IMR-90 (cell line): ENCODE measurements at regions not wholly inside any gene's neighbourhood (a gene's known extent, or its start where the extent isn't known, plus 50 kb on each side); places are given as distances from the start of the nearest gene placed in this dataset.

Source experiments
- ATAC-seq: fragments of 200-7000 bp; cut with Tn5 transposase; 2 replicates; pipeline ENCODE4 v1.9.1; 2020; ENCODE audit warnings: low read depth, mild to moderate bottlenecking, moderate library complexity
- BruUV-seq: library from RNA; stranded (reverse); fragments of 400-500 nt; replicated peaks from 2 replicates; lab custom pipeline; 2021; lab: Mats Ljungman, UMichigan
- CTCF ChIA-PET: fragments of 300-600 bp; formaldehyde crosslinking; extraction: SDS; loops from one replicate; lab custom pipeline; 2021; ENCODE audit warnings: antibody characterized with exemption; lab: Yijun Ruan, JAX
- POLR2A ChIA-PET: fragments of 300-600 bp; sonication (Branson Sonifier 250); formaldehyde crosslinking; loops from one replicate; lab custom pipeline; 2022; ENCODE audit warnings: antibody characterized with exemption; ENCODE audit not compliant: unreplicated experiment; lab: Charles Lee
- DNase-seq: peaks from one replicate; pipeline ENCODE4 v3.0.0; 2013
- H2AFZ ChIP-seq: replicated peaks from 2 replicates; pipeline ENCODE3; 2013; ENCODE audit warnings: low read length, mild to moderate bottlenecking; ENCODE audit not compliant: poor library complexity
- H2AK5ac ChIP-seq: 2 replicates; pipeline ENCODE4 v1.6.1; 2013; ENCODE audit warnings: low read depth, low read length, inconsistent platforms
- H2AK9ac ChIP-seq: replicated peaks from 2 replicates; pipeline ENCODE3; 2013; ENCODE audit warnings: mild to moderate bottlenecking, low read depth, low read length, moderate library complexity; ENCODE audit not compliant: poor library complexity
- H2BK120ac ChIP-seq: 2 replicates; pipeline ENCODE4 v1.6.1; 2013; ENCODE audit warnings: low read depth, low read length, inconsistent platforms
- H2BK15ac ChIP-seq: 3 replicates; pipeline ENCODE4 v1.6.1; 2013; ENCODE audit warnings: low read depth, low read length, inconsistent platforms
- H2BK20ac ChIP-seq: 2 replicates; pipeline ENCODE4 v1.6.1; 2013; ENCODE audit warnings: low read depth, mild to moderate bottlenecking, inconsistent platforms, low read length, moderate library complexity
- H2BK5ac ChIP-seq: 2 replicates; pipeline ENCODE4 v1.6.1; 2013; ENCODE audit warnings: mild to moderate bottlenecking, low read depth, low read length, inconsistent platforms; ENCODE audit not compliant: poor library complexity, severe bottlenecking
- H3K14ac ChIP-seq: replicated peaks from 2 replicates; pipeline ENCODE4 v1.6.1; 2013; ENCODE audit warnings: low read depth, low read length, inconsistent platforms
- H3K18ac ChIP-seq: 2 replicates; pipeline ENCODE4 v1.6.1; 2013; ENCODE audit warnings: low read depth, low read length, control low read depth
- H3K23ac ChIP-seq: 2 replicates; pipeline ENCODE4 v1.6.1; 2013; ENCODE audit warnings: low read depth, low read length, inconsistent platforms
- H3K27ac ChIP-seq: 2 replicates; pipeline ENCODE4 v1.5.1; 2013; ENCODE audit warnings: mild to moderate bottlenecking, control low read depth, low read length; ENCODE audit not compliant: insufficient read depth
- H3K27me3 ChIP-seq: 2 replicates; pipeline ENCODE4 v1.6.1; 2013; ENCODE audit warnings: low read length; ENCODE audit not compliant: control insufficient read depth, insufficient read depth
- H3K36me3 ChIP-seq: 2 replicates; pipeline ENCODE4 v1.6.1; 2013; ENCODE audit warnings: low read length, mixed read lengths; ENCODE audit not compliant: control insufficient read depth, insufficient read depth
- H3K4ac ChIP-seq: 2 replicates; pipeline ENCODE4 v1.6.1; 2013; ENCODE audit warnings: low read depth, low read length, inconsistent platforms
- H3K4me1 ChIP-seq: 2 replicates; pipeline ENCODE4 v1.6.1; 2013; ENCODE audit warnings: low read length, mixed read lengths; ENCODE audit not compliant: control insufficient read depth, insufficient read depth
- H3K4me2 ChIP-seq: 2 replicates; pipeline ENCODE4 v1.6.1; 2013; ENCODE audit warnings: low read depth, mild to moderate bottlenecking, control low read depth, low read length, moderate library complexity
- H3K4me3 ChIP-seq: 2 replicates; pipeline ENCODE4 v1.5.1; 2013; ENCODE audit warnings: low read depth, mild to moderate bottlenecking, control low read depth, low read length, moderate library complexity; ENCODE audit not compliant: insufficient read depth
- H3K56ac ChIP-seq: 2 replicates; pipeline ENCODE4 v1.6.1; 2013; ENCODE audit warnings: low read length, inconsistent platforms; ENCODE audit not compliant: insufficient read depth; ENCODE audit errors: extremely low read depth
- H3K79me1 ChIP-seq, 2 experiments: 2 replicates each; pipeline ENCODE4 v1.6.1; 2013; ENCODE audit warnings: low read length in 2 of 2, inconsistent platforms in 1 of 2, low read depth in 1 of 2
- H3K9ac ChIP-seq: 2 replicates; pipeline ENCODE4 v1.6.1; 2013; ENCODE audit warnings: low read depth, low read length, control low read depth
- H3K9me1 ChIP-seq: 2 replicates; pipeline ENCODE4 v1.6.1; 2013; ENCODE audit warnings: low read length, inconsistent platforms; ENCODE audit not compliant: insufficient read depth
- H3K9me3 ChIP-seq: 2 replicates; pipeline ENCODE4 v1.6.1; 2013; ENCODE audit warnings: low read length; ENCODE audit not compliant: control insufficient read depth, insufficient read depth
- H4K20me1 ChIP-seq: 2 replicates; pipeline ENCODE4 v1.6.1; 2013; ENCODE audit warnings: low read length, inconsistent platforms; ENCODE audit not compliant: insufficient read depth
- H4K5ac ChIP-seq: 2 replicates; pipeline ENCODE4 v1.6.1; 2013; ENCODE audit warnings: mild to moderate bottlenecking, low read depth, low read length, control low read depth
- H4K8ac ChIP-seq, 2 experiments: 2 replicates each; pipeline ENCODE4 v1.6.1; 2013; ENCODE audit warnings: low read depth in 2 of 2, low read length in 2 of 2, control low read depth in 1 of 2, inconsistent platforms in 1 of 2
- H4K91ac ChIP-seq: 2 replicates; pipeline ENCODE4 v1.6.1; 2013; ENCODE audit warnings: low read depth, low read length, inconsistent platforms; ENCODE audit not compliant: insufficient read depth
- BHLHE40 ChIP-seq: fragments of 150-350 bp; IDR thresholded peaks from 2 replicates; pipeline ENCODE4 v1.6.1; 2016; ENCODE audit warnings: mild to moderate bottlenecking, low read depth, low read length
- CEBPB ChIP-seq: IDR thresholded peaks from 2 replicates; pipeline ENCODE4 v1.6.1; 2012; ENCODE audit warnings: low read depth, low read length, improper control_type of control experiment
- CHD1 ChIP-seq: IDR thresholded peaks from 2 replicates; pipeline ENCODE4 v1.6.1; 2012; ENCODE audit warnings: low read depth, low read length, improper control_type of control experiment
- CTCF ChIP-seq: conservative IDR thresholded peaks from 2 replicates; pipeline ENCODE4 v1.5.1; 2012; ENCODE audit warnings: mild to moderate bottlenecking, low read depth, low read length, improper control_type of control experiment
- FOS ChIP-seq: fragments of 150-350 bp; IDR thresholded peaks from 2 replicates; pipeline ENCODE4 v1.6.1; 2016; ENCODE audit warnings: low read depth, low read length
- MAFK ChIP-seq: IDR thresholded peaks from 2 replicates; pipeline ENCODE4 v1.6.1; 2012; ENCODE audit warnings: low read depth, low read length, improper control_type of control experiment
- MAZ ChIP-seq: IDR thresholded peaks from 2 replicates; pipeline ENCODE4 v1.6.1; 2012; ENCODE audit warnings: low read depth, mild to moderate bottlenecking, low read length, improper control_type of control experiment, moderate library complexity, borderline replicate concordance
- MXI1 ChIP-seq: IDR thresholded peaks from 2 replicates; pipeline ENCODE4 v1.6.1; 2012; ENCODE audit warnings: low read depth, mild to moderate bottlenecking, low read length, moderate library complexity, borderline replicate concordance
- NFE2L2 ChIP-seq: fragments of 150-350 bp; IDR thresholded peaks from 2 replicates; pipeline ENCODE4 v1.6.1; 2016; ENCODE audit warnings: low read depth, mild to moderate bottlenecking, low read length
- POLR2A ChIP-seq: IDR thresholded peaks from 2 replicates; pipeline ENCODE4 v1.6.1; 2012; ENCODE audit warnings: mild to moderate bottlenecking, low read depth, low read length
- RAD21 ChIP-seq: IDR thresholded peaks from 2 replicates; pipeline ENCODE4 v1.6.1; 2012; ENCODE audit warnings: low read length, improper control_type of control experiment
- RCOR1 ChIP-seq: IDR thresholded peaks from 2 replicates; pipeline ENCODE4 v1.6.1; 2012; ENCODE audit warnings: mild to moderate bottlenecking, low read length, improper control_type of control experiment; ENCODE audit not compliant: insufficient replicate concordance
- RFX5 ChIP-seq: IDR thresholded peaks from 2 replicates; pipeline ENCODE4 v1.8.0; 2012; ENCODE audit warnings: low read depth, mild to moderate bottlenecking, low read length, moderate library complexity
- SMC3 ChIP-seq: fragments of 150-350 bp; IDR thresholded peaks from 2 replicates; pipeline ENCODE4 v1.6.1; 2016; ENCODE audit warnings: low read depth, mild to moderate bottlenecking, antibody characterized with exemption, low read length, moderate library complexity
- WGBS, 2 experiments: methylation state at CpG; one replicate each; pipeline versions ENCODE4 v1.1.5 to v1.1.7; 2013; ENCODE audit warnings: missing lambda C conversion rate in 2 of 2; ENCODE audit not compliant: insufficient read length in 1 of 2; ENCODE audit errors: extremely low coverage in 2 of 2; 5-methylcytosine and 5-hydroxymethylcytosine counted together
- dilution Hi-C: fragments of 300-500 bp; cut with HindIII; formaldehyde crosslinking; loops from one replicate; pipeline ENCODE4 v1.14.3; 2018; ENCODE audit warnings: low sequenced_read_pairs; ENCODE audit not compliant: unreplicated experiment
- in situ Hi-C: fragments of 300-500 bp; cut with MboI; formaldehyde crosslinking; loops from 3 replicates; pipeline ENCODE4 v1.14.3; 2019; ENCODE audit warnings: low sequenced_read_pairs, inconsistent platforms, mixed read lengths
- intact Hi-C: fragments of 100-400 bp; cut with micrococcal nuclease; formaldehyde crosslinking; loops from 2 replicates; pipeline ENCODE4 v1.10.0; 2022
- TF ChIP-seq, protein P1 (sequence below): fragments of 150-350 bp; IDR thresholded peaks from 2 replicates; pipeline ENCODE4 v1.6.1; 2017; ENCODE audit warnings: mild to moderate bottlenecking, antibody characterized with exemption, low read length, low read depth
- TF ChIP-seq, protein P2 (sequence below): fragments of 150-350 bp; IDR thresholded peaks from 2 replicates; pipeline ENCODE4 v1.6.1; 2016; ENCODE audit warnings: low read depth, mild to moderate bottlenecking, low read length, moderate library complexity, borderline replicate concordance

DNA sequence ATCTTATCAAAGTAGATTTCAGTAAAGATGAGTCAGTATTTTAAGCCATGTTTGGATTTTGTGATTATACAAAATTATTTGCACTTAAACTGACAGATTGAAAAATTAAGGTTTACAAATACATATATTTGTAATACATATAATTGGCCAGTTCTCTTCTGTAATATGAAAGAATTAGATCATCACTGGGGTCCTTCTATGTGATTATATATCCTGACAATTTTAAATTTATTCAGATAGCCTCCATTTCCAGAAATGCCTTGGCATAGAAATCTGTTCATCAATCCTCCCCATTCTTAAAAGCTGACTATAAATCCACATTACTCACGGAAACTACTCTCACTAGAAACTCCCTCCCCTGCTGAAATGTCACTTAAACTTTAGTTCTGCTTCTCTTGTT is 280.4 kb upstream of the ANXA10 start:
- TF ChIP-seq CTCF, result no peak
- TF ChIP-seq POLR2A, result no peak
- no peak for TF ChIP-seq MXI1
- TF ChIP-seq, protein P1, sequence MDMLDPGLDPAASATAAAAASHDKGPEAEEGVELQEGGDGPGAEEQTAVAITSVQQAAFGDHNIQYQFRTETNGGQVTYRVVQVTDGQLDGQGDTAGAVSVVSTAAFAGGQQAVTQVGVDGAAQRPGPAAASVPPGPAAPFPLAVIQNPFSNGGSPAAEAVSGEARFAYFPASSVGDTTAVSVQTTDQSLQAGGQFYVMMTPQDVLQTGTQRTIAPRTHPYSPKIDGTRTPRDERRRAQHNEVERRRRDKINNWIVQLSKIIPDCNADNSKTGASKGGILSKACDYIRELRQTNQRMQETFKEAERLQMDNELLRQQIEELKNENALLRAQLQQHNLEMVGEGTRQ, result no peak
- no peak for TF ChIP-seq NFE2L2
- no peak for TF ChIP-seq CEBPB
- TF ChIP-seq RAD21, result no peak
- TF ChIP-seq CHD1, result no peak
- no peak for TF ChIP-seq RCOR1
- no peak for TF ChIP-seq RFX5
- TF ChIP-seq BHLHE40, result no peak
- TF ChIP-seq FOS, result no peak
- TF ChIP-seq SMC3, result no peak
- no peak for TF ChIP-seq MAFK
- TF ChIP-seq, protein P2, sequence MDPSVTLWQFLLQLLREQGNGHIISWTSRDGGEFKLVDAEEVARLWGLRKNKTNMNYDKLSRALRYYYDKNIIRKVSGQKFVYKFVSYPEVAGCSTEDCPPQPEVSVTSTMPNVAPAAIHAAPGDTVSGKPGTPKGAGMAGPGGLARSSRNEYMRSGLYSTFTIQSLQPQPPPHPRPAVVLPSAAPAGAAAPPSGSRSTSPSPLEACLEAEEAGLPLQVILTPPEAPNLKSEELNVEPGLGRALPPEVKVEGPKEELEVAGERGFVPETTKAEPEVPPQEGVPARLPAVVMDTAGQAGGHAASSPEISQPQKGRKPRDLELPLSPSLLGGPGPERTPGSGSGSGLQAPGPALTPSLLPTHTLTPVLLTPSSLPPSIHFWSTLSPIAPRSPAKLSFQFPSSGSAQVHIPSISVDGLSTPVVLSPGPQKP, result no peak
- no peak for TF ChIP-seq MAZ
- Histone ChIP-seq H3K18ac (no peak overlapping the region), H3K23ac (no peak overlapping the region), H4K5ac (no peak overlapping the region), H3K9ac (no peak overlapping the region), H4K91ac (no peak overlapping the region), H2AK5ac (no peak overlapping the region), H3K27me3 (no peaks in the 10 kb centered on the region), H3K4me1 (no peaks in the 10 kb centered on the region), H3K4me2 (no peak overlapping the region), H3K27ac (no peak overlapping the region), H2AFZ (no peak overlapping the region), H3K56ac (no peak overlapping the region), H3K9me3 (no peaks in the 10 kb centered on the region), H3K4me3 (no peak overlapping the region), H2BK20ac (no peak overlapping the region), H2AK9ac (no peak overlapping the region), H4K20me1 (no peaks in the 10 kb centered on the region), H2BK5ac (no peak overlapping the region), H2BK15ac (no peak overlapping the region), H3K14ac (no peak overlapping the region), H3K4ac (no peak overlapping the region), H3K36me3 (no peaks in the 10 kb centered on the region), H3K9me1 (no peaks in the 10 kb centered on the region), H4K8ac (no peak overlapping the region), H3K79me1 (no peaks in the 10 kb centered on the region), H2BK120ac (no peak overlapping the region)
- no peak for DNase-seq
- in situ Hi-C loops, result no loop called here
- WGBS, 2 experiments, result no CpG with 5 or more reads among the region's 1 CpG
- no TSS peak for BruUV-seq
- dilution Hi-C loops, result no loop called here
- CTCF ChIA-PET, result no interaction called here
- POLR2A ChIA-PET, result no interaction called here
- intact Hi-C loops, result no loop called here
- ATAC-seq, result no peak
